ENCODE measurements at regions not wholly inside any gene's neighbourhood (a gene's known extent, or its start where the extent isn't known, plus 50 kb on each side); places are given as distances from the start of the nearest gene placed in this dataset.

- DNase-seq (no peak), ATAC-seq (replicated peaks in 1 of 4) (no peak)
- Mint-ChIP-seq H3K4me1 (no peaks in the 10 kb centered on the region), H3K36me3 (no peaks in the 10 kb centered on the region), H3K4me3 (no peak overlapping the region), H3K27me3 (peaks cover 0 to 5% of the 10 kb centered on the region in 2 donors), H3K27ac (no peak overlapping the region), H3K9me3 (no peaks in the 10 kb centered on the region)
- no CpG with 5 or more reads among the region's 2 CpGs for WGBS (ENCODE audit: insufficient coverage)
- Histone ChIP-seq H3K27ac (ENCODE audit: low read length) (no peak overlapping the region), H3K4me3 (ENCODE audit: control insufficient read depth in 1 of 2, extremely low read depth in 1 of 2, low read length in 1 of 2) (no peak overlapping the region), H3K4me1 (ENCODE audit: control insufficient read depth in 1 of 2, extremely low read depth in 1 of 2, insufficient read depth in 2 of 2, low read length in 2 of 2) (no peaks in the 10 kb centered on the region), H3K9me3 (no peaks in the 10 kb centered on the region), H3K27me3 (replicated peaks in 1 of 2; ENCODE audit: control insufficient read depth in 2 of 2, extremely low read depth in 1 of 2, insufficient read depth in 2 of 2, low read length in 1 of 2) (no peaks in the 10 kb centered on the region), H3K36me3 (ENCODE audit: control insufficient read depth in 2 of 2, extremely low read depth in 1 of 2, insufficient read depth in 1 of 2, low read length in 1 of 2) (no peaks in the 10 kb centered on the region)
- CTCF ChIA-PET: no interaction called here
- POLR2A ChIA-PET: no interaction called here
Observed at GRCh38 chrX:97797076-97797475, 913.4 kb downstream of the RPA4 start.

- Mint-ChIP-seq H3K9me3 (no peaks in the 10 kb centered on the region), H3K4me1 (no peaks in the 10 kb centered on the region), H3K36me3 (no peaks in the 10 kb centered on the region), H3K27me3 (peaks cover 0 to 6% of the 10 kb centered on the region in 2 donors), H3K27ac (no peak overlapping the region), H3K4me3 (no peak overlapping the region)
- DNase-seq: no peak
- Histone ChIP-seq H3K4me1 (ENCODE audit: control insufficient read depth in 1 of 2, extremely low read depth in 1 of 2, insufficient read depth in 2 of 2, low read length in 2 of 2) (no peaks in the 10 kb centered on the region), H3K9me3 (no peaks in the 10 kb centered on the region), H3K27ac (ENCODE audit: low read length) (no peak overlapping the region), H3K4me3 (ENCODE audit: control insufficient read depth in 1 of 2, extremely low read depth in 1 of 2, low read length in 1 of 2) (no peak overlapping the region), H3K27me3 (replicated peaks in 1 of 2; ENCODE audit: control insufficient read depth in 2 of 2, extremely low read depth in 1 of 2, insufficient read depth in 2 of 2, low read length in 1 of 2) (no peaks in the 10 kb centered on the region), H3K36me3 (ENCODE audit: control insufficient read depth in 2 of 2, extremely low read depth in 1 of 2, insufficient read depth in 1 of 2, low read length in 1 of 2) (no peaks in the 10 kb centered on the region)
- no CpG with 5 or more reads among the region's 3 CpGs for WGBS (ENCODE audit: insufficient coverage)
- ATAC-seq (replicated peaks in 1 of 4): no peak
- ChIA-PET CTCF (no interaction called here), POLR2A (no interaction called here)
Observed at GRCh38 chrX:97806238-97806637, 922.5 kb downstream of the RPA4 start.

GRCh38 chrX:97806946-97807345 is 923.2 kb downstream of the RPA4 start:
- ATAC-seq (replicated peaks in 1 of 4): no peak
- Mint-ChIP-seq H3K4me3 (no peak overlapping the region), H3K27me3 (peaks cover 0 to 6% of the 10 kb centered on the region in 2 donors), H3K4me1 (no peaks in the 10 kb centered on the region), H3K9me3 (no peaks in the 10 kb centered on the region), H3K36me3 (no peaks in the 10 kb centered on the region), H3K27ac (no peak overlapping the region)
- Histone ChIP-seq H3K4me1 (ENCODE audit: control insufficient read depth in 1 of 2, extremely low read depth in 1 of 2, insufficient read depth in 2 of 2, low read length in 2 of 2) (no peaks in the 10 kb centered on the region), H3K4me3 (ENCODE audit: control insufficient read depth in 1 of 2, extremely low read depth in 1 of 2, low read length in 1 of 2) (no peak overlapping the region), H3K9me3 (no peaks in the 10 kb centered on the region), H3K27me3 (replicated peaks in 1 of 2; ENCODE audit: control insufficient read depth in 2 of 2, extremely low read depth in 1 of 2, insufficient read depth in 2 of 2, low read length in 1 of 2) (no peaks in the 10 kb centered on the region), H3K27ac (ENCODE audit: low read length) (no peak overlapping the region), H3K36me3 (ENCODE audit: control insufficient read depth in 2 of 2, extremely low read depth in 1 of 2, insufficient read depth in 1 of 2, low read length in 1 of 2) (no peaks in the 10 kb centered on the region)
- POLR2A ChIA-PET: no interaction called here
- no peak for DNase-seq
- no CpG with 5 or more reads among the region's 2 CpGs for WGBS (ENCODE audit: insufficient coverage)
- CTCF ChIA-PET: no interaction called here

- WGBS (ENCODE audit: insufficient coverage): no CpG with 5 or more reads among the region's 2 CpGs
- no peaks in the 10 kb centered on the region for H3K4me1 Mint-ChIP-seq
- H3K4me3 Mint-ChIP-seq: no peak overlapping the region
- no peak overlapping the region for H3K4me3 ChIP-seq (ENCODE audit: control insufficient read depth in 1 of 2, extremely low read depth in 1 of 2, low read length in 1 of 2)
- H3K9me3 Mint-ChIP-seq: no peaks in the 10 kb centered on the region
- POLR2A ChIA-PET: no interaction called here
- H3K9me3 ChIP-seq: no peaks in the 10 kb centered on the region
- H3K27me3 Mint-ChIP-seq: peaks cover 0 to 17% of the 10 kb centered on the region in 2 donors
- H3K4me1 ChIP-seq (ENCODE audit: control insufficient read depth in 1 of 2, extremely low read depth in 1 of 2, insufficient read depth in 2 of 2, low read length in 2 of 2): no peaks in the 10 kb centered on the region
- H3K27me3 ChIP-seq (replicated peaks in 1 of 2; ENCODE audit: control insufficient read depth in 2 of 2, extremely low read depth in 1 of 2, insufficient read depth in 2 of 2, low read length in 1 of 2): no peaks in the 10 kb centered on the region
- no peak overlapping the region for H3K27ac ChIP-seq (ENCODE audit: low read length)
- ATAC-seq (replicated peaks in 1 of 4): no peak
- no peaks in the 10 kb centered on the region for H3K36me3 ChIP-seq (ENCODE audit: control insufficient read depth in 2 of 2, extremely low read depth in 1 of 2, insufficient read depth in 1 of 2, low read length in 1 of 2)
- no peak overlapping the region for H3K27ac Mint-ChIP-seq
- no peaks in the 10 kb centered on the region for H3K36me3 Mint-ChIP-seq
- DNase-seq: no peak
- CTCF ChIA-PET: interaction anchor here in 1 of 2 donors (0.6 kb wide), 1 partner anchor 34 kb away, joined by 3 read pairs; no protein-coding TSS in a partner anchor
Observed at GRCh38 chrX:97820170-97820569, 936.5 kb downstream of the RPA4 start.

GRCh38 chrX:97828471-97828870 is 944.8 kb downstream of the RPA4 start:
- Histone ChIP-seq H3K36me3 (ENCODE audit: control insufficient read depth in 2 of 2, extremely low read depth in 1 of 2, insufficient read depth in 1 of 2, low read length in 1 of 2) (no peaks in the 10 kb centered on the region), H3K27ac (ENCODE audit: low read length) (no peak overlapping the region), H3K4me1 (ENCODE audit: control insufficient read depth in 1 of 2, extremely low read depth in 1 of 2, insufficient read depth in 2 of 2, low read length in 2 of 2) (no peaks in the 10 kb centered on the region), H3K27me3 (replicated peaks in 1 of 2; ENCODE audit: control insufficient read depth in 2 of 2, extremely low read depth in 1 of 2, insufficient read depth in 2 of 2, low read length in 1 of 2) (no peaks in the 10 kb centered on the region), H3K9me3 (no peaks in the 10 kb centered on the region), H3K4me3 (ENCODE audit: control insufficient read depth in 1 of 2, extremely low read depth in 1 of 2, low read length in 1 of 2) (no peak overlapping the region)
- Mint-ChIP-seq H3K27me3 (peaks cover 0 to 15% of the 10 kb centered on the region in 2 donors), H3K36me3 (no peaks in the 10 kb centered on the region), H3K9me3 (no peaks in the 10 kb centered on the region), H3K4me3 (no peak overlapping the region), H3K27ac (no peak overlapping the region), H3K4me1 (no peaks in the 10 kb centered on the region)
- ATAC-seq (replicated peaks in 1 of 4) (no peak), DNase-seq (no peak)
- POLR2A ChIA-PET: no interaction called here
- no CpG with 5 or more reads among the region's 1 CpG for WGBS (ENCODE audit: insufficient coverage)
- CTCF ChIA-PET: no interaction called here

GRCh38 chrX:97835969-97836368 is 952.3 kb downstream of the RPA4 start:
- CTCF ChIA-PET: no interaction called here
- no peaks in the 10 kb centered on the region for H3K27me3 ChIP-seq (replicated peaks in 1 of 2; ENCODE audit: control insufficient read depth in 2 of 2, extremely low read depth in 1 of 2, insufficient read depth in 2 of 2, low read length in 1 of 2)

GRCh38 chrX:97841544-97842179 is 958.0 kb downstream of the RPA4 start:
- Histone ChIP-seq H3K4me3 (ENCODE audit: control insufficient read depth in 1 of 2, extremely low read depth in 1 of 2, low read length in 1 of 2) (no peak overlapping the region), H3K27me3 (replicated peaks in 1 of 2; ENCODE audit: control insufficient read depth in 2 of 2, extremely low read depth in 1 of 2, insufficient read depth in 2 of 2, low read length in 1 of 2) (no peaks in the 10 kb centered on the region), H3K36me3 (ENCODE audit: control insufficient read depth in 2 of 2, extremely low read depth in 1 of 2, insufficient read depth in 1 of 2, low read length in 1 of 2) (no peaks in the 10 kb centered on the region), H3K27ac (ENCODE audit: low read length) (no peak overlapping the region), H3K9me3 (no peaks in the 10 kb centered on the region), H3K4me1 (ENCODE audit: control insufficient read depth in 1 of 2, extremely low read depth in 1 of 2, insufficient read depth in 2 of 2, low read length in 2 of 2) (no peaks in the 10 kb centered on the region)
- no peaks in the 10 kb centered on the region for H3K4me1 Mint-ChIP-seq
- POLR2A ChIA-PET: no interaction called here
- no peak overlapping the region for H3K27ac Mint-ChIP-seq
- DNase-seq (no peak), ATAC-seq (replicated peaks in 1 of 4) (no peak)
- peaks cover 0 to 11% of the 10 kb centered on the region in 2 donors for H3K27me3 Mint-ChIP-seq
- H3K4me3 Mint-ChIP-seq: no peak overlapping the region
- CTCF ChIA-PET: no interaction called here
- WGBS (ENCODE audit: insufficient coverage): 93% methylated on average over 21 of the region's 39 CpGs
- no peaks in the 10 kb centered on the region for H3K36me3 Mint-ChIP-seq
- peaks cover 0 to 7% (median 6%) of the 10 kb centered on the region in 3 donors for H3K9me3 Mint-ChIP-seq

More at GRCh38 chrX:97835969-97836368, 952.3 kb downstream of the RPA4 start:
- POLR2A ChIA-PET: no interaction called here
- no peak overlapping the region for H3K27ac ChIP-seq (ENCODE audit: low read length)
- ATAC-seq (replicated peaks in 1 of 4) (no peak), DNase-seq (no peak)
- Mint-ChIP-seq H3K27me3 (peaks cover 0 to 14% of the 10 kb centered on the region in 2 donors), H3K4me3 (no peak overlapping the region), H3K27ac (no peak overlapping the region), H3K4me1 (no peaks in the 10 kb centered on the region), H3K36me3 (no peaks in the 10 kb centered on the region), H3K9me3 (no peaks in the 10 kb centered on the region)
- H3K36me3 ChIP-seq (ENCODE audit: control insufficient read depth in 2 of 2, extremely low read depth in 1 of 2, insufficient read depth in 1 of 2, low read length in 1 of 2): no peaks in the 10 kb centered on the region
- no peak overlapping the region for H3K4me3 ChIP-seq (ENCODE audit: control insufficient read depth in 1 of 2, extremely low read depth in 1 of 2, low read length in 1 of 2)
- H3K9me3 ChIP-seq: no peaks in the 10 kb centered on the region
- no peaks in the 10 kb centered on the region for H3K4me1 ChIP-seq (ENCODE audit: control insufficient read depth in 1 of 2, extremely low read depth in 1 of 2, insufficient read depth in 2 of 2, low read length in 2 of 2)

Measured in T-cell (primary cell).